GM23248 (cell line): ENCODE measurements at regions not wholly inside any gene's neighbourhood (a gene's known extent, or its start where the extent isn't known, plus 50 kb on each side); places are given as distances from the start of the nearest gene placed in this dataset.

Experiments
- EZH2 ChIP-seq: fragments of 200-600 bp; sonication (generic); IDR thresholded peaks from 2 replicates; pipeline ENCODE4 v1.6.1; 2018; ENCODE audit warnings: antibody characterized with exemption, mild to moderate bottlenecking; ENCODE audit not compliant: insufficient read depth, poor library complexity, severe bottlenecking
- EZH2phosphoT487 ChIP-seq: fragments of 200-600 bp; sonication (generic); IDR thresholded peaks from 2 replicates; pipeline ENCODE4 v1.6.1; 2018; ENCODE audit warnings: antibody characterized with exemption, moderate library complexity, mild to moderate bottlenecking, low read depth; ENCODE audit not compliant: insufficient read depth

DNA sequence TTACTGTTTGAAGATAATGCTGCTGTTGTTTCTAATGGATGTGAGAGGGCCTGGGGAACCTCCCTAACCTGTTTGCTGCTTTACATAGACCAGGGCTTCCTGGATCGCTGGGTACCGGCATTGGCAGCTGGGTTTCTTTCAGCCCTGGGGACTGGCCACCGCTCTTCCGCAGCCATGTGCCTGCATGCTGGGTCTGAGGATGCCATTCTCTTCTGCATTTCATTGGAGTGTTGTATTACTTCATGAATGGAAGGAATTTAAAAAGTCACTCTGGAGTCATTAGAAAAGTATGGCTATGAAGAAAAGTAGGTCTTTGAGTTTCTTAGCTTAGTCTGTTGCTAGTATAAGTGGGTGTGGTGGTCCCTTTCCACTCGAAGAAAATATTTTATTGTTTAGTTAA is 107.3 kb upstream of the MGAT5 start:
- no peak for TF ChIP-seq EZH2
- no peak for TF ChIP-seq EZH2phosphoT487
